ENCODE measurements at regions not wholly inside any gene's neighbourhood (a gene's known extent, or its start where the extent isn't known, plus 50 kb on each side); places are given as distances from the start of the nearest gene placed in this dataset.

- Histone ChIP-seq H3K27me3 (no peaks in the 10 kb centered on the region), H3K9me3 (ENCODE audit: low read depth) (no peaks in the 10 kb centered on the region), H3K79me2 (ENCODE audit: low read depth) (no peaks in the 10 kb centered on the region), H3K4me1 (peaks cover 3% of the 10 kb centered on the region), H3K27ac (no peak overlapping the region), H3K36me3 (no peaks in the 10 kb centered on the region), H3K9ac (no peak overlapping the region), H4K20me1 (ENCODE audit: low read depth) (no peaks in the 10 kb centered on the region), H3K4me3 (no peak overlapping the region), H3F3A (ENCODE audit: low read depth) (peaks cover 26% of the 10 kb centered on the region), H3K4me2 (no peak overlapping the region), H2AFZ (replicated peaks) (no peak overlapping the region)
- H3K4me3 Mint-ChIP-seq = no peak overlapping the region
- H3K9me3 Mint-ChIP-seq = no peaks in the 10 kb centered on the region
- H3K27ac Mint-ChIP-seq = no peak overlapping the region
- TF ChIP-seq EZH2 (IDR thresholded peaks at IDR 0.05) (no peak), EZH2phosphoT487 (IDR thresholded peaks at IDR 0.05) (no peak), CTCF (IDR thresholded peaks at IDR 0.05) (no peak)
- no peak for DNase-seq (ENCODE audit: low spot score)
- no peaks in the 10 kb centered on the region for H3K36me3 Mint-ChIP-seq
- no peaks in the 10 kb centered on the region for H3K4me1 Mint-ChIP-seq
- no peaks in the 10 kb centered on the region for H3K27me3 Mint-ChIP-seq (ENCODE audit: insufficient read depth, low read depth)
These were observed 407.0 kb downstream of the FUT8 start for GRCh38 chr14:65819569-65819968.

- Mint-ChIP-seq H3K9me3 (no peaks in the 10 kb centered on the region), H3K27me3 (ENCODE audit: insufficient read depth, low read depth) (no peaks in the 10 kb centered on the region), H3K4me1 (no peaks in the 10 kb centered on the region), H3K27ac (no peak overlapping the region), H3K36me3 (no peaks in the 10 kb centered on the region), H3K4me3 (no peak overlapping the region)
- Histone ChIP-seq H3K4me1 (peaks cover 13% of the 10 kb centered on the region), H3K9me3 (ENCODE audit: low read depth) (no peaks in the 10 kb centered on the region), H2AFZ (replicated peaks) (no peak overlapping the region), H3K9ac (no peak overlapping the region), H3F3A (ENCODE audit: low read depth) (peaks cover 31% of the 10 kb centered on the region), H3K4me3 (no peak overlapping the region), H3K36me3 (no peaks in the 10 kb centered on the region), H4K20me1 (ENCODE audit: low read depth) (no peaks in the 10 kb centered on the region), H3K4me2 (no peak overlapping the region), H3K27me3 (no peaks in the 10 kb centered on the region), H3K27ac (no peak overlapping the region), H3K79me2 (ENCODE audit: low read depth) (no peaks in the 10 kb centered on the region)
- TF ChIP-seq EZH2phosphoT487 (IDR thresholded peaks at IDR 0.05) = no peak
- TF ChIP-seq CTCF (IDR thresholded peaks at IDR 0.05) = no peak
- TF ChIP-seq EZH2 (IDR thresholded peaks at IDR 0.05) = no peak
- no peak for DNase-seq (ENCODE audit: low spot score)
These were observed 408.8 kb downstream of the FUT8 start for GRCh38 chr14:65821224-65821753.

- no peak overlapping the region for H3K4me3 Mint-ChIP-seq
- Histone ChIP-seq H4K20me1 (ENCODE audit: low read depth) (no peaks in the 10 kb centered on the region), H3K9ac (no peak overlapping the region), H3K79me2 (ENCODE audit: low read depth) (no peaks in the 10 kb centered on the region), H3K4me3 (no peak overlapping the region), H3K4me1 (peaks cover 43% of the 10 kb centered on the region), H3K27me3 (no peaks in the 10 kb centered on the region), H3K9me3 (ENCODE audit: low read depth) (no peaks in the 10 kb centered on the region), H3F3A (ENCODE audit: low read depth) (peaks cover 40% of the 10 kb centered on the region), H3K36me3 (no peaks in the 10 kb centered on the region), H2AFZ (replicated peaks) (no peak overlapping the region), H3K27ac (no peak overlapping the region), H3K4me2 (no peak overlapping the region)
- no peaks in the 10 kb centered on the region for H3K36me3 Mint-ChIP-seq
- H3K9me3 Mint-ChIP-seq = no peaks in the 10 kb centered on the region
- TF ChIP-seq EZH2 (IDR thresholded peaks at IDR 0.05) (no peak), CTCF (IDR thresholded peaks at IDR 0.05) (peak; percentile 99)
- H3K27me3 Mint-ChIP-seq (ENCODE audit: insufficient read depth, low read depth) = peaks cover 4% of the 10 kb centered on the region
- peak; percentile 79 for DNase-seq (ENCODE audit: low spot score)
- peaks cover 8% of the 10 kb centered on the region for H3K4me1 Mint-ChIP-seq
- H3K27ac Mint-ChIP-seq = no peak overlapping the region
These were observed 411.9 kb downstream of the FUT8 start for GRCh38 chr14:65824285-65824977.

Data from neural progenitor cell (in vitro differentiated cells).